ENCODE measurements at regions not wholly inside any gene's neighbourhood (a gene's known extent, or its start where the extent isn't known, plus 50 kb on each side); places are given as distances from the start of the nearest gene placed in this dataset.

DNA sequence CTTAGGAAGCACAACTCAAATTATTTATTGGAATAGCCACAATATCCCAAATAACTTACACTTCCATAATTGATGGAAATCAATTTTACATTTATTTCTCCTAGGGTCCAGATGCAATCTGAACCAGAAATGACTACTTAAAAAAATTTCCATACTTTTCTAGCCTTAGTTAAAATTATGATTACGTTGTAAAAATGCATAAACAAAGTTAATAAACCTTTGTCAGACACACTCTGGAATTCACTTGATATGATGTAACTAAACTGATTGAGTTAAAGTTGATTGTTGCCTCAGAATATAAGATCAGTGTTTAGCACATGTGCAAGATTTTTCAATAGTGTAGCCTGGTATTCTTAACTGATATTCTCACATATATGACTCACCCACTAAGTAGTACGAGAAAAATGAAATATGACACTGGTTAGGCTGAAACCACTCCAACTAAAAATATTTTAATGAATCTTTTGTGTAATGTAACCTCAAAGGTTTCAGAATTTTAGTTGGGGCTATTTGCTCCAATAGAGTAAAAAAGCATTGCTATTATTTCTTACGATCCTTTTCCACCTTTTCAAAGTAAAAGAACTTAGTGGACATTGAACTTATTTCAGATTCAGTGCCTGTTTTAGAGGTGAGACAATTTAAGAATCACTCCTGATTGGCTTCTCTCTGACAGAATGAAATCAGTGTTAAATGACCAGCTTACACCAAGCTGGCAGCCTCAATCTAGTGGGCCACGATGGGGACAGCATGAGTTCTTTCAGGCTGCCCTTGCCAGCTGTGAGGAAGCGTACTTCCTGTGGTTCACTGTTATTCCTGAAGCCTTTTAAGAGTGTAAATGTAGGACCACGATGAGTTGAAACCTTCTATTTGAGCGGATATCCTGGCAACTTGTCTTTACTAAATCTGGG lies 277.2 kb upstream of the CDH9 start:
- in situ Hi-C loops (cut with HindIII; ENCODE audit: low pct_ligation_motif_present, low sequenced_read_pairs): no loop called here
- no peak overlapping the region for H3K4me3 ChIP-seq (ENCODE audit: low read depth, low read length)
- TF ChIP-seq, protein P1, sequence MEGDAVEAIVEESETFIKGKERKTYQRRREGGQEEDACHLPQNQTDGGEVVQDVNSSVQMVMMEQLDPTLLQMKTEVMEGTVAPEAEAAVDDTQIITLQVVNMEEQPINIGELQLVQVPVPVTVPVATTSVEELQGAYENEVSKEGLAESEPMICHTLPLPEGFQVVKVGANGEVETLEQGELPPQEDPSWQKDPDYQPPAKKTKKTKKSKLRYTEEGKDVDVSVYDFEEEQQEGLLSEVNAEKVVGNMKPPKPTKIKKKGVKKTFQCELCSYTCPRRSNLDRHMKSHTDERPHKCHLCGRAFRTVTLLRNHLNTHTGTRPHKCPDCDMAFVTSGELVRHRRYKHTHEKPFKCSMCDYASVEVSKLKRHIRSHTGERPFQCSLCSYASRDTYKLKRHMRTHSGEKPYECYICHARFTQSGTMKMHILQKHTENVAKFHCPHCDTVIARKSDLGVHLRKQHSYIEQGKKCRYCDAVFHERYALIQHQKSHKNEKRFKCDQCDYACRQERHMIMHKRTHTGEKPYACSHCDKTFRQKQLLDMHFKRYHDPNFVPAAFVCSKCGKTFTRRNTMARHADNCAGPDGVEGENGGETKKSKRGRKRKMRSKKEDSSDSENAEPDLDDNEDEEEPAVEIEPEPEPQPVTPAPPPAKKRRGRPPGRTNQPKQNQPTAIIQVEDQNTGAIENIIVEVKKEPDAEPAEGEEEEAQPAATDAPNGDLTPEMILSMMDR (IDR thresholded peaks at IDR 0.05; ENCODE audit: low read depth, low read length, missing control alignments): no peak
- H3K27ac ChIP-seq: peak overlapping the region; percentile 95
- no peaks in the 10 kb centered on the region for H3K27me3 ChIP-seq (replicated peaks)
- DNase-seq: peak; percentile 42
- no peaks in the 10 kb centered on the region for H3K36me3 ChIP-seq (replicated peaks)

DNA sequence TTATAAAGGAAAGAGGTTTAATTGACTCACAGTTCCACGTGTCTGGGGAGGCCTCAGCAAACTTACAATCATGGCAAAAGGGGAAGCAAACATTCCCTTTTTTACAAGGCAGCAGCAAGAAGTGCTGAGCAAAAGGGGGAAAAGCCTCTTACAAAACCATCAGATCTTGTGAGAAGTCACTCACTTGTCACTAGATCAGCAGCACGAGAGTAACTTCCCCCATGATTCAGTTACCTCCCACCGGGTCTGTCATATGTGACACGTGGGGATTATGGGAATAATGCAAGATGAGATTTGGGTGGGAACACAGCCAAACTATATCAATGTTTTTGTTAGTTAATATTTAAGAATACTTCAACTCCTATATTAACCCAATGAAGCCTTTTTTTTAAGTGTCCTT lies 275.2 kb upstream of the CDH9 start:
- in situ Hi-C loops (cut with HindIII; ENCODE audit: low pct_ligation_motif_present, low sequenced_read_pairs): no loop called here
- Histone ChIP-seq H3K36me3 (replicated peaks) (no peaks in the 10 kb centered on the region), H3K4me3 (ENCODE audit: low read depth, low read length) (no peak overlapping the region)

DNA sequence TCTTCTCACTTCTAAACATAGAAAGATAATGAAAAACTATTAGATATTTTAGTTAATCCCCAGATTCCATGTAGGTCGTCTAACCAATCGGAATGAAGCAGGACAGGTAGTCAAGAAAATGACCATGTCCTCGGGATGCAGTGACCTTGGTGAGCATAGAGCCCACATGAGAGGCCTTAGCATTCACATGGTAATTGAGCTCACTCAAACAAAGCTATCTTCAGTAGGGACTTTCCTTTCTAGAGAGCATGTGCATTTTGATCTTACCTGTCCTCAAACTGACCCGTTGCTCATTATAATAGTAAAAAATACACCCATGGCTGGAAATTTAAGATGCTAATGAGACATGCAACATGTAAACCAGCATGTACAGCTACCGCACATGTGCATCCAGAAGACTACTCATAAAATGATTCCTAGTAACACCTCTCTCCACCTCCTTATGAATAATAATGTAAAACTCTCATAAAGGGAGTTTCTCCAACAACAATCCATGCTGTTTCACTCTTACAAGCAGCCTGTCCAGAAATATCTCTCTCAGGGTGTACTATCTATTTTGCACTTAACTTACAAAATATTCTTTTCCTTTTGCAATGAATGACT lies 274.0 kb upstream of the CDH9 start:
- H3K27me3 ChIP-seq (replicated peaks): no peaks in the 10 kb centered on the region
- DNase-seq: no peak
- H3K4me3 ChIP-seq (ENCODE audit: low read depth, low read length): no peak overlapping the region
- in situ Hi-C loops (cut with HindIII; ENCODE audit: low pct_ligation_motif_present, low sequenced_read_pairs): no loop called here
- TF ChIP-seq, protein P1 (IDR thresholded peaks at IDR 0.05; ENCODE audit: low read depth, low read length, missing control alignments): no peak
- no peaks in the 10 kb centered on the region for H3K36me3 ChIP-seq (replicated peaks)
- no peak overlapping the region for H3K27ac ChIP-seq

More for the DNA sequence above, 275.2 kb upstream of the CDH9 start:
- Histone ChIP-seq H3K27ac (no peak overlapping the region), H3K27me3 (replicated peaks) (no peaks in the 10 kb centered on the region)
- DNase-seq: no peak
- TF ChIP-seq, protein P1 (IDR thresholded peaks at IDR 0.05; ENCODE audit: low read depth, low read length, missing control alignments): no peak

DNA sequence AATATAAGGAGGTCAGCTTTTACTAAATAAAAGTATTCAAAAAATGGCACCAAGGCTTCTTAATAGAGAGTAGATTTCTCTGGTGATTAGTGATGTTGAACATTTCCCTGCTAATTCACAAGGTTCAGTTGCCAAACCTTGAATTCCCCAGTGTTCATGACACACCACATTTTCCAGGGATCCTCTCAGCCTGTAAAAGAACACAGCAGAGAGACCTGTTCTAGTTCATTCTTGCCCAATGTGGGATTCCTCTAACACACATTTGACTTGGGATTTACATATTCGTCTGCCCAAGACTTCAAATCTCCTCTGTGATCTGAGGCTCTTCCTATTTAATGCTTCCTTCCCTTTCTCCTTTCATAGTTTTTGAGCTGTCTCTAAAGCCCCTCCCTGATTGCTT lies 273.2 kb upstream of the CDH9 start:
- H3K27me3 ChIP-seq (replicated peaks): no peaks in the 10 kb centered on the region
- DNase-seq: no peak
- no peak overlapping the region for H3K27ac ChIP-seq
- TF ChIP-seq, protein P1 (IDR thresholded peaks at IDR 0.05; ENCODE audit: low read depth, low read length, missing control alignments): no peak
- H3K4me3 ChIP-seq (ENCODE audit: low read depth, low read length): no peak overlapping the region
- in situ Hi-C loops (cut with HindIII; ENCODE audit: low pct_ligation_motif_present, low sequenced_read_pairs): no loop called here
- no peaks in the 10 kb centered on the region for H3K36me3 ChIP-seq (replicated peaks)

DNA sequence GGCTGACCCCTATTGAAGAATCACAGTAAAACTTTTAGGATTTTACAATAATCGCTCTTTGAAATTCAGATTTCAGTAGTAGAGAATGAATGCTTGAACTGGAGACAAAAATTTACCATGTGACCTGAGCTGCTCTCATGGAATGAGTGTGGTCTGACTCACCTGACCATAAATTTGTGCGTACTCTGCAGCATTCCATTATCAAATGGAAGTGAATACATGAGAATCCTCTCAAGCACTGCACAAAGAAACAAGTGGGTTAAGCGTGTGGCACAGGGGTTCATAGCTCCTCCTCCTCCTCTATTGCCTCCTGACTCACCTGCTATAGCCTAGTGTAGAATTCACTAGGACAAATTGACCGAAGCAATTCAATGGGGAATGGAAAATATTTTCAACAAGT lies 269.8 kb upstream of the CDH9 start:
- Histone ChIP-seq H3K4me3 (ENCODE audit: low read depth, low read length) (no peak overlapping the region), H3K27ac (no peak overlapping the region), H3K27me3 (replicated peaks) (no peaks in the 10 kb centered on the region), H3K36me3 (replicated peaks) (no peaks in the 10 kb centered on the region)
- in situ Hi-C loops (cut with HindIII; ENCODE audit: low pct_ligation_motif_present, low sequenced_read_pairs): no loop called here
- DNase-seq: peak; percentile 23
- TF ChIP-seq, protein P1 (IDR thresholded peaks at IDR 0.05; ENCODE audit: low read depth, low read length, missing control alignments): no peak

All from brain microvascular endothelial cell (primary cell).